ENCODE measurements at regions not wholly inside any gene's neighbourhood (a gene's known extent, or its start where the extent isn't known, plus 50 kb on each side); places are given as distances from the start of the nearest gene placed in this dataset.

- no peak for DNase-seq (ENCODE audit: low read depth in 4 of 4, low spot score in 3 of 4)
Measured at GRCh38 chr21:28269173-28269572, 723.5 kb downstream of the LTN1 start.

GRCh38 chr21:28268685-28269084 is 724.0 kb downstream of the LTN1 start:
- DNase-seq (ENCODE audit: low read depth in 4 of 4, low spot score in 3 of 4) = no peak

GRCh38 chr21:28267449-28267848 is 725.2 kb downstream of the LTN1 start:
- DNase-seq (ENCODE audit: low read depth in 4 of 4, low spot score in 3 of 4) = no peak

GRCh38 chr21:28266061-28266460 is 726.6 kb downstream of the LTN1 start:
- no peak for DNase-seq (ENCODE audit: low read depth in 4 of 4, low spot score in 3 of 4)

GRCh38 chr21:28263974-28264373 is 728.7 kb downstream of the LTN1 start:
- DNase-seq (ENCODE audit: low read depth in 4 of 4, low spot score in 3 of 4) = no peak

GRCh38 chr21:28261298-28261697 is 731.4 kb downstream of the LTN1 start:
- DNase-seq (ENCODE audit: low read depth in 4 of 4, low spot score in 3 of 4) = no peak

- DNase-seq (ENCODE audit: low read depth in 4 of 4, low spot score in 3 of 4) = no peak
Measured at GRCh38 chr21:28257276-28257675, 735.4 kb downstream of the LTN1 start.

- no peak for DNase-seq (ENCODE audit: low read depth in 4 of 4, low spot score in 3 of 4)
Measured at GRCh38 chr21:28256837-28257236, 735.8 kb downstream of the LTN1 start.

GRCh38 chr21:28256420-28256831 is 736.3 kb downstream of the LTN1 start:
- peak; percentile 18 to 58 (median 38) for DNase-seq (ENCODE audit: low read depth in 4 of 4, low spot score in 3 of 4)

GRCh38 chr21:28253961-28254360 is 738.7 kb downstream of the LTN1 start:
- no peak for DNase-seq (ENCODE audit: low read depth in 4 of 4, low spot score in 3 of 4)

GRCh38 chr21:28253338-28253737 is 739.3 kb downstream of the LTN1 start:
- no peak for DNase-seq (ENCODE audit: low read depth in 4 of 4, low spot score in 3 of 4)

GRCh38 chr21:28252928-28253327 is 739.7 kb downstream of the LTN1 start:
- no peak for DNase-seq (ENCODE audit: low read depth in 4 of 4, low spot score in 3 of 4)

- no peak for DNase-seq (ENCODE audit: low read depth in 4 of 4, low spot score in 3 of 4)
Measured at GRCh38 chr21:28250946-28251345, 741.7 kb downstream of the LTN1 start.

GRCh38 chr21:28247454-28248020 is 745.1 kb downstream of the LTN1 start:
- peak in 3 of 4 donors; percentile 46 to 71 (median 63) for DNase-seq (ENCODE audit: low read depth in 4 of 4, low spot score in 3 of 4)

- no peak for DNase-seq (ENCODE audit: low read depth in 4 of 4, low spot score in 3 of 4)
Measured at GRCh38 chr21:28240586-28240985, 752.1 kb downstream of the LTN1 start.

- no peak for DNase-seq (ENCODE audit: low read depth in 4 of 4, low spot score in 3 of 4)
Measured at GRCh38 chr21:28239340-28239739, 753.3 kb downstream of the LTN1 start.

GRCh38 chr21:28237661-28238060 is 755.0 kb downstream of the LTN1 start:
- DNase-seq (ENCODE audit: low read depth in 4 of 4, low spot score in 3 of 4) = no peak

- no peak for DNase-seq (ENCODE audit: low read depth in 4 of 4, low spot score in 3 of 4)
Measured at GRCh38 chr21:28235169-28235895, 757.3 kb downstream of the LTN1 start.

GRCh38 chr21:28234326-28234725 is 758.4 kb downstream of the LTN1 start:
- no peak for DNase-seq (ENCODE audit: low read depth in 4 of 4, low spot score in 3 of 4)

GRCh38 chr21:28233536-28234220 is 759.0 kb downstream of the LTN1 start:
- no peak for DNase-seq (ENCODE audit: low read depth in 4 of 4, low spot score in 3 of 4)

- DNase-seq (ENCODE audit: low read depth in 4 of 4, low spot score in 3 of 4) = no peak
Measured at GRCh38 chr21:28230559-28230958, 762.1 kb downstream of the LTN1 start.

GRCh38 chr21:28229814-28230213 is 762.9 kb downstream of the LTN1 start:
- DNase-seq (ENCODE audit: low read depth in 4 of 4, low spot score in 3 of 4) = no peak
